ENCODE measurements at regions not wholly inside any gene's neighbourhood (a gene's known extent, or its start where the extent isn't known, plus 50 kb on each side); places are given as distances from the start of the nearest gene placed in this dataset.

DNA sequence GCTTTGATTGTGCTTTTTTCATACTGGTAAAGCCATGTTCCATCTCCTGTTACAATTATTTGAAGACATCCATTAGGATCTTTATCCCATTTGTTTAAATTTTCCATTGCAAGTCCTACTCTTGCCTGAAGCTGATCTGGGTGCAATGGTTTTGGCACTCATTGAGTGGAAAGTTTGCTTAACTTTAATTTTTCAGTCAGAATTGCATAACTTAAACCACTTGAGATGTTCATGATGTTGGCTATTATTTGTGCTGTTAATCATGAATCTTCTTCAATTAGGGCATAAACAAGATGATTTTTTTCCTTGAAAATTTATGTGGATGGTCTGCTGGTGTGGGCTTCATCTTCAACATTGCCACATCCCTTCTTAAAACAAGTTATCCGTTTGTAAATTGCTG, 180.1 kb downstream of the ST6GAL2 start:
- DNase-seq, result no peak
- peaks cover 45% of the 10 kb centered on the region for H3K4me1 Mint-ChIP-seq
- no peak overlapping the region for H3K27ac Mint-ChIP-seq
- peaks cover 7% of the 10 kb centered on the region for H3K9me3 Mint-ChIP-seq
- H3K27me3 Mint-ChIP-seq (ENCODE audit: low read depth, poor library complexity), result no peaks in the 10 kb centered on the region
- H3K36me3 Mint-ChIP-seq (ENCODE audit: low read depth), result peaks cover 9% of the 10 kb centered on the region
- no peak overlapping the region for H3K4me3 Mint-ChIP-seq
- TF ChIP-seq, protein P1, sequence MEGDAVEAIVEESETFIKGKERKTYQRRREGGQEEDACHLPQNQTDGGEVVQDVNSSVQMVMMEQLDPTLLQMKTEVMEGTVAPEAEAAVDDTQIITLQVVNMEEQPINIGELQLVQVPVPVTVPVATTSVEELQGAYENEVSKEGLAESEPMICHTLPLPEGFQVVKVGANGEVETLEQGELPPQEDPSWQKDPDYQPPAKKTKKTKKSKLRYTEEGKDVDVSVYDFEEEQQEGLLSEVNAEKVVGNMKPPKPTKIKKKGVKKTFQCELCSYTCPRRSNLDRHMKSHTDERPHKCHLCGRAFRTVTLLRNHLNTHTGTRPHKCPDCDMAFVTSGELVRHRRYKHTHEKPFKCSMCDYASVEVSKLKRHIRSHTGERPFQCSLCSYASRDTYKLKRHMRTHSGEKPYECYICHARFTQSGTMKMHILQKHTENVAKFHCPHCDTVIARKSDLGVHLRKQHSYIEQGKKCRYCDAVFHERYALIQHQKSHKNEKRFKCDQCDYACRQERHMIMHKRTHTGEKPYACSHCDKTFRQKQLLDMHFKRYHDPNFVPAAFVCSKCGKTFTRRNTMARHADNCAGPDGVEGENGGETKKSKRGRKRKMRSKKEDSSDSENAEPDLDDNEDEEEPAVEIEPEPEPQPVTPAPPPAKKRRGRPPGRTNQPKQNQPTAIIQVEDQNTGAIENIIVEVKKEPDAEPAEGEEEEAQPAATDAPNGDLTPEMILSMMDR (IDR thresholded peaks at IDR 0.05), result no peak

DNA sequence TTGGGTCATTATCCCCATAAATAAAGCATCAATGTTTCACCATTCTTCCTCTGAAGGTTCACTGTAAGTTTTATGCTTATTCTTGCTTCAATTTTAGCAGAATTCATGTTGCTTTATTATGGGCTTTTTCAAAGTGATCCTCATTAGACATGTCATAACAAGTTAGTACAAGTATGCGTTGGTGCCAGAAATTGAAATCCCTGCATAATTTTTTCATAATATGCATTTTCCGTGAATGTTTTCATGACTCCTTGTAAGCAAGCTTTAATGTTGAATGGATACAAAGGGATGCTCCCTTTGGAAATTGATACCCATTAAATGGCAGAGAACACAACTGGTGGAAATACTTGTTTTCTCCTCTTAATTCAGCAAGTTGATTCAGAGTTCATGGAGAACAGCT, 179.7 kb downstream of the ST6GAL2 start:
- no peaks in the 10 kb centered on the region for H3K27me3 Mint-ChIP-seq (ENCODE audit: low read depth, poor library complexity)
- H3K36me3 Mint-ChIP-seq (ENCODE audit: low read depth), result peaks cover 11% of the 10 kb centered on the region
- H3K4me3 Mint-ChIP-seq, result no peak overlapping the region
- no peak overlapping the region for H3K27ac Mint-ChIP-seq
- DNase-seq, result no peak
- H3K4me1 Mint-ChIP-seq, result peaks cover 41% of the 10 kb centered on the region
- TF ChIP-seq, protein P1 (IDR thresholded peaks at IDR 0.05), result no peak
- H3K9me3 Mint-ChIP-seq, result peaks cover 11% of the 10 kb centered on the region

DNA sequence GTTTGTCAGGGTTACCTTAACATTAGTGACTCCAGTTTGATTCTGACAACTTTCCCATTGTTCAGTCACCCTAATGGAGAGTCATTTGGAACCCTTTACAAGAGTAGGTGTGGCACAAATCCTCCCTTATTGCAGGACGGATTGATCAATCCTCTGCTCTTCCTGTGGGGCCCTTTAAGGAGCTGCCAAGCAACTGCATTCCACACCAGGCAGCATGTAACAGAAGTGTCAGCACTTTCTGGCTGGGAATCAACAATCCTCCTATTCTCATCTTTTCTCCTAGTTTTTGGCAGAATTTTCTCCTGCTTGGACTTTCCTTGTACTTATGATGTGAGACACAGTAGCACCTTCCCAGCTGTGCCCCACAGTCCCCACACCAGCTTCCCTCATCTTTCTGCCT, 177.8 kb downstream of the ST6GAL2 start:
- Mint-ChIP-seq H3K9me3 (peaks cover 29% of the 10 kb centered on the region), H3K36me3 (ENCODE audit: low read depth) (peaks cover 21% of the 10 kb centered on the region), H3K4me3 (no peak overlapping the region), H3K27ac (peak overlapping the region; percentile 9), H3K4me1 (peaks cover 21% of the 10 kb centered on the region), H3K27me3 (ENCODE audit: low read depth, poor library complexity) (no peaks in the 10 kb centered on the region)
- no peak for DNase-seq
- TF ChIP-seq, protein P1 (IDR thresholded peaks at IDR 0.05), result no peak

DNA sequence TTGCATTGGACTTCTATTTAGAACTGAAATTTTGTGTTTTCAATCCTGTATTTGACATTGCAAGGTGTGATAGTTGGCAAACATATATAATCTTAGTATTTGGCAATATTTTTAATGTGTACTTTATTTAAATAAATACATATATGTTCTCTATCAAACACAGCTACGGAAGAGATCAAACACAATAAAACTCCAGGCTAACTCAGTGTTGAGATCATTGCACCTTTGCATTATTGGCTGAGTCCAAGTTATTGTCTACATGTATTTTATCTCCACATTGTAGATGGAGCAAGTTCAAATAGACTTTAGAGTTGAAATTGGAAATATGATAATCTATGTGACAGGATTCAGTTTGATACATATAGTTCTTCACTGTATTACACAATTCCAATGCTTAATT, 176.7 kb downstream of the ST6GAL2 start:
- H3K27me3 Mint-ChIP-seq (ENCODE audit: low read depth, poor library complexity), result no peaks in the 10 kb centered on the region
- peaks cover 37% of the 10 kb centered on the region for H3K9me3 Mint-ChIP-seq

DNA sequence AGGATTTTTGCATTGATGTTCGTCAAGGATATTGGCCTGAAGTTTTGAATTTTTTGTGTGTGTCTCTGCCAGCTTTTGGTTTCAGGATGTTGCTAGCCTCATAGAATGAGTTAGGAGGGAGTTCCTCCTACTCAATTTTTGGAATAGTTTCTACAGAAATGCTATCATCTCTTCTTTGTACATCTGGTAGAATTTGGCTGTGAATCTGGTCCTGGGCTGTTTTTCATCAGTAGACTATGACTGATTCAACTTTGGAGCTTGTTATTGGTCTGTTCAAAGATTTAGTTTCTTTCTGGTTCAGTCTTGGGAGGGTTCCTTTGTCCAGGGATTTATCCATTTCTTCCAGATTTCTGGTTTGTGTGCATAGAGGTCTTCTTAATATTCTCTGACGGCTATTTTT, 166.7 kb downstream of the ST6GAL2 start:
- H3K36me3 Mint-ChIP-seq (ENCODE audit: low read depth), result peaks cover 54% of the 10 kb centered on the region
- no peaks in the 10 kb centered on the region for H3K4me1 Mint-ChIP-seq
- TF ChIP-seq, protein P1 (IDR thresholded peaks at IDR 0.05), result no peak
- DNase-seq, result no peak
- H3K4me3 Mint-ChIP-seq, result no peak overlapping the region
- H3K27me3 Mint-ChIP-seq (ENCODE audit: low read depth, poor library complexity), result peaks cover 6% of the 10 kb centered on the region
- no peak overlapping the region for H3K27ac Mint-ChIP-seq
- peaks cover 79% of the 10 kb centered on the region for H3K9me3 Mint-ChIP-seq

More for the DNA sequence above, 176.7 kb downstream of the ST6GAL2 start:
- peaks cover 15% of the 10 kb centered on the region for H3K4me1 Mint-ChIP-seq
- no peak overlapping the region for H3K27ac Mint-ChIP-seq
- TF ChIP-seq, protein P1 (IDR thresholded peaks at IDR 0.05), result no peak
- peaks cover 25% of the 10 kb centered on the region for H3K36me3 Mint-ChIP-seq (ENCODE audit: low read depth)
- H3K4me3 Mint-ChIP-seq, result no peak overlapping the region
- no peak for DNase-seq

DNA sequence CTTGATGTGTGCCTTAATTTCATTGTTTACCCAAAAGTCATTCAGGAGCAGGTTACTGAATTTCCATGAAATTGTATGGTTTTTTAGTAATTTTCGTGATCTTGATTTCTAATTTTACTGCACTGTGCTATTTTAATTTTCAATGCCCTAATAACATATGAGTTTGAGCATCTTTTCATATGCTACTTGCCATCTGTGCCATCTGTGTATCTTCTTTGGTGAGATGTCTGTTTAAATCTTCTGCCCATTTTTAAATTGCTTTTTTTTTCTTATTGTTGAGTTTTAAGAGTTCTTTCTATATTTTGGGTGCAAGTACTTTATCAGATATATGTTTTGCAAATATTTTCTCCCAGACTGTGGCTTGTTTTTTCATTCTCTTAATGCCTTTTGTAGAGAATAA, 165.9 kb downstream of the ST6GAL2 start:
- DNase-seq, result no peak
- H3K27ac Mint-ChIP-seq, result no peak overlapping the region
- TF ChIP-seq, protein P1 (IDR thresholded peaks at IDR 0.05), result no peak
- no peak overlapping the region for H3K4me3 Mint-ChIP-seq
- H3K36me3 Mint-ChIP-seq (ENCODE audit: low read depth), result peaks cover 57% of the 10 kb centered on the region
- peaks cover 6% of the 10 kb centered on the region for H3K27me3 Mint-ChIP-seq (ENCODE audit: low read depth, poor library complexity)
- no peaks in the 10 kb centered on the region for H3K4me1 Mint-ChIP-seq
- peaks cover 77% of the 10 kb centered on the region for H3K9me3 Mint-ChIP-seq

All from nephron progenitor cell (in vitro differentiated cells).